Stomach (tissue), 4 donors: ENCODE measurements at regions not wholly inside any gene's neighbourhood (a gene's known extent, or its start where the extent isn't known, plus 50 kb on each side); places are given as distances from the start of the nearest gene placed in this dataset.

Experiments used
- EP300 ChIP-seq: sonication (generic); formaldehyde crosslinking; IDR thresholded peaks from one replicate; pipeline ENCODE4 v1.6.1; 2017; ENCODE audit warnings: antibody characterized with exemption
- POLR2A ChIP-seq, 4 donors: fragments of 450-650 bp; IDR thresholded peaks; one replicate each; pipeline ENCODE4 v1.6.1; 2016; ENCODE audit warnings: antibody characterized with exemption in 4 of 4, control low read depth in 2 of 4, mild to moderate bottlenecking in 1 of 4, moderate library complexity in 1 of 4
- TF ChIP-seq, protein P1 (sequence below), 7 experiments: fragments of 450-650 bp in 4 of 7; fragments of 200-600 bp in 3 of 7; sonication (generic) in 3 of 7; IDR thresholded peaks; one replicate each; pipeline ENCODE4 v1.5.1; 2016 to 2019; ENCODE audit warnings: antibody characterized with exemption in 7 of 7, control low read depth in 2 of 7, mild to moderate bottlenecking in 1 of 7

- TF ChIP-seq, protein P1, sequence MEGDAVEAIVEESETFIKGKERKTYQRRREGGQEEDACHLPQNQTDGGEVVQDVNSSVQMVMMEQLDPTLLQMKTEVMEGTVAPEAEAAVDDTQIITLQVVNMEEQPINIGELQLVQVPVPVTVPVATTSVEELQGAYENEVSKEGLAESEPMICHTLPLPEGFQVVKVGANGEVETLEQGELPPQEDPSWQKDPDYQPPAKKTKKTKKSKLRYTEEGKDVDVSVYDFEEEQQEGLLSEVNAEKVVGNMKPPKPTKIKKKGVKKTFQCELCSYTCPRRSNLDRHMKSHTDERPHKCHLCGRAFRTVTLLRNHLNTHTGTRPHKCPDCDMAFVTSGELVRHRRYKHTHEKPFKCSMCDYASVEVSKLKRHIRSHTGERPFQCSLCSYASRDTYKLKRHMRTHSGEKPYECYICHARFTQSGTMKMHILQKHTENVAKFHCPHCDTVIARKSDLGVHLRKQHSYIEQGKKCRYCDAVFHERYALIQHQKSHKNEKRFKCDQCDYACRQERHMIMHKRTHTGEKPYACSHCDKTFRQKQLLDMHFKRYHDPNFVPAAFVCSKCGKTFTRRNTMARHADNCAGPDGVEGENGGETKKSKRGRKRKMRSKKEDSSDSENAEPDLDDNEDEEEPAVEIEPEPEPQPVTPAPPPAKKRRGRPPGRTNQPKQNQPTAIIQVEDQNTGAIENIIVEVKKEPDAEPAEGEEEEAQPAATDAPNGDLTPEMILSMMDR (IDR thresholded peaks at IDR 0.05) = no peak
- TF ChIP-seq POLR2A (IDR thresholded peaks at IDR 0.05) (no peak), EP300 (no peak)
These were observed 517.8 kb downstream of the CCDC171 start for GRCh38 chr9:16070455-16071145.
